ENCODE measurements at regions not wholly inside any gene's neighbourhood (a gene's known extent, or its start where the extent isn't known, plus 50 kb on each side); places are given as distances from the start of the nearest gene placed in this dataset.
A peak's percentile ranks its signal among the peaks of the same experiment; 100 is the strongest.

GRCh38 chr17:83155128-83156121, 76.0 kb downstream of the METRNL start:
- H3K27me3 ChIP-seq (ENCODE audit: control insufficient read depth in 3 of 3, insufficient read depth in 3 of 3, low read depth in 1 of 3, low read length in 3 of 3): peaks cover 0 to 3% (median 0%) of the 10 kb centered on the region in 3 experiments
- DNase-seq (ENCODE audit: low spot score): no peak
- no peaks in the 10 kb centered on the region for H3K79me1 ChIP-seq (ENCODE audit: low read depth, low read length)
- H3K18ac ChIP-seq (ENCODE audit: low read length): peak overlapping the region; percentile 38
- H3K9ac ChIP-seq (ENCODE audit: low read depth, low read length, poor library complexity): peak overlapping the region; percentile 21
- WGBS, 2 donors (ENCODE audit: extremely low coverage in 2 of 2, insufficient read length in 2 of 2, insufficient replicate concordance in 1 of 2): no CpG with 5 or more reads among the region's 32 CpGs
- H3K23ac ChIP-seq (ENCODE audit: low read depth, low read length, poor library complexity): no peak overlapping the region
- peaks cover 0 to 12% of the 10 kb centered on the region in 2 donors for H3K9me3 ChIP-seq (replicated peaks in 1 of 2; ENCODE audit: control insufficient read depth in 2 of 2, insufficient read depth in 1 of 2, low read depth in 1 of 2, low read length in 2 of 2)
- no peak overlapping the region for H3K4me3 ChIP-seq (ENCODE audit: low read length in 2 of 2)
- no peak overlapping the region for H3K4me2 ChIP-seq (ENCODE audit: insufficient read depth, low read length, poor library complexity, severe bottlenecking)
- H3K14ac ChIP-seq (ENCODE audit: low read length): no peak overlapping the region
- H2BK120ac ChIP-seq (ENCODE audit: low read depth, low read length): no peak overlapping the region
- no peaks in the 10 kb centered on the region for H3K36me3 ChIP-seq (replicated peaks in 1 of 2; ENCODE audit: control insufficient read depth in 2 of 2, insufficient read depth in 2 of 2, low read length in 2 of 2)
- H2AFZ ChIP-seq (ENCODE audit: low read length): no peak overlapping the region
- H4K91ac ChIP-seq (ENCODE audit: low read depth, low read length, poor library complexity): no peak overlapping the region
- H3K27ac ChIP-seq (replicated peaks; ENCODE audit: low read length): no peak overlapping the region
- no peak overlapping the region for H3K4ac ChIP-seq (ENCODE audit: low read length)
- H2AK5ac ChIP-seq (ENCODE audit: low read depth, low read length): no peak overlapping the region
- H2BK15ac ChIP-seq (ENCODE audit: low read length): no peak overlapping the region
- H3K4me1 ChIP-seq (ENCODE audit: control insufficient read depth in 2 of 2, insufficient read depth in 1 of 2, low read depth in 1 of 2, low read length in 2 of 2): peaks cover 0 to 7% of the 10 kb centered on the region in 2 donors
- H2BK5ac ChIP-seq (ENCODE audit: low read length): no peak overlapping the region
- H2BK12ac ChIP-seq (ENCODE audit: low read length): no peak overlapping the region
- no peak overlapping the region for H4K8ac ChIP-seq (ENCODE audit: low read depth, low read length)

GRCh38 chr17:83156408-83156807, 77.0 kb downstream of the METRNL start:
- Histone ChIP-seq H3K18ac (ENCODE audit: low read length) (no peak overlapping the region), H3K4me3 (ENCODE audit: low read length in 2 of 2) (peak overlapping the region in 1 of 2 donors; percentile 51), H3K14ac (ENCODE audit: low read length) (no peak overlapping the region), H3K36me3 (replicated peaks in 1 of 2; ENCODE audit: control insufficient read depth in 2 of 2, insufficient read depth in 2 of 2, low read length in 2 of 2) (no peaks in the 10 kb centered on the region), H2BK120ac (ENCODE audit: low read depth, low read length) (no peak overlapping the region), H2AFZ (ENCODE audit: low read length) (no peak overlapping the region), H3K23ac (ENCODE audit: low read depth, low read length, poor library complexity) (no peak overlapping the region), H3K4me2 (ENCODE audit: insufficient read depth, low read length, poor library complexity, severe bottlenecking) (no peak overlapping the region), H3K9me3 (replicated peaks in 1 of 2; ENCODE audit: control insufficient read depth in 2 of 2, insufficient read depth in 1 of 2, low read depth in 1 of 2, low read length in 2 of 2) (peaks cover 0 to 11% of the 10 kb centered on the region in 2 donors), H3K27me3 (ENCODE audit: control insufficient read depth in 3 of 3, insufficient read depth in 3 of 3, low read depth in 1 of 3, low read length in 3 of 3) (peaks cover 0 to 7% (median 0%) of the 10 kb centered on the region in 3 experiments), H3K27ac (replicated peaks; ENCODE audit: low read length) (no peak overlapping the region), H2BK12ac (ENCODE audit: low read length) (no peak overlapping the region), H2AK5ac (ENCODE audit: low read depth, low read length) (no peak overlapping the region), H2BK5ac (ENCODE audit: low read length) (no peak overlapping the region), H2BK15ac (ENCODE audit: low read length) (no peak overlapping the region), H4K91ac (ENCODE audit: low read depth, low read length, poor library complexity) (no peak overlapping the region), H3K4ac (ENCODE audit: low read length) (no peak overlapping the region), H3K9ac (ENCODE audit: low read depth, low read length, poor library complexity) (no peak overlapping the region), H4K8ac (ENCODE audit: low read depth, low read length) (no peak overlapping the region), H3K4me1 (ENCODE audit: control insufficient read depth in 2 of 2, insufficient read depth in 1 of 2, low read depth in 1 of 2, low read length in 2 of 2) (peaks cover 0 to 5% of the 10 kb centered on the region in 2 donors), H3K79me1 (ENCODE audit: low read depth, low read length) (no peaks in the 10 kb centered on the region)
- no peak for DNase-seq (ENCODE audit: low spot score)
- no CpG with 5 or more reads among the region's 11 CpGs for WGBS, 2 donors (ENCODE audit: extremely low coverage in 2 of 2, insufficient read length in 2 of 2, insufficient replicate concordance in 1 of 2)

- Histone ChIP-seq H3K9ac (ENCODE audit: low read depth, low read length, poor library complexity) (no peak overlapping the region), H3K14ac (ENCODE audit: low read length) (no peak overlapping the region), H2BK5ac (ENCODE audit: low read length) (no peak overlapping the region), H2AK5ac (ENCODE audit: low read depth, low read length) (no peak overlapping the region), H3K9me3 (replicated peaks in 1 of 2; ENCODE audit: control insufficient read depth in 2 of 2, insufficient read depth in 1 of 2, low read depth in 1 of 2, low read length in 2 of 2) (peaks cover 0 to 12% of the 10 kb centered on the region in 2 donors), H2AFZ (ENCODE audit: low read length) (no peak overlapping the region), H3K4me2 (ENCODE audit: insufficient read depth, low read length, poor library complexity, severe bottlenecking) (no peak overlapping the region), H3K4me1 (ENCODE audit: control insufficient read depth in 2 of 2, insufficient read depth in 1 of 2, low read depth in 1 of 2, low read length in 2 of 2) (no peaks in the 10 kb centered on the region), H4K8ac (ENCODE audit: low read depth, low read length) (no peak overlapping the region), H3K36me3 (replicated peaks in 1 of 2; ENCODE audit: control insufficient read depth in 2 of 2, insufficient read depth in 2 of 2, low read length in 2 of 2) (no peaks in the 10 kb centered on the region), H2BK15ac (ENCODE audit: low read length) (no peak overlapping the region), H3K27ac (replicated peaks; ENCODE audit: low read length) (no peak overlapping the region), H2BK12ac (ENCODE audit: low read length) (peak overlapping the region; percentile 41), H3K27me3 (ENCODE audit: control insufficient read depth in 3 of 3, insufficient read depth in 3 of 3, low read depth in 1 of 3, low read length in 3 of 3) (peaks cover 0 to 11% (median 0%) of the 10 kb centered on the region in 3 experiments), H3K4ac (ENCODE audit: low read length) (no peak overlapping the region), H3K23ac (ENCODE audit: low read depth, low read length, poor library complexity) (no peak overlapping the region), H3K4me3 (ENCODE audit: low read length in 2 of 2) (no peak overlapping the region), H2BK120ac (ENCODE audit: low read depth, low read length) (no peak overlapping the region), H3K79me1 (ENCODE audit: low read depth, low read length) (no peaks in the 10 kb centered on the region), H3K18ac (ENCODE audit: low read length) (peak overlapping the region; percentile 28), H4K91ac (ENCODE audit: low read depth, low read length, poor library complexity) (no peak overlapping the region)
- WGBS, 2 donors (ENCODE audit: extremely low coverage in 2 of 2, insufficient read length in 2 of 2, insufficient replicate concordance in 1 of 2): no CpG with 5 or more reads among the region's 19 CpGs
- no peak for DNase-seq (ENCODE audit: low spot score)
Observed at GRCh38 chr17:83159204-83160049, 80.0 kb downstream of the METRNL start.

All from neuronal stem cell (in vitro differentiated cells).